BJ (cell line): ENCODE measurements at regions not wholly inside any gene's neighbourhood (a gene's known extent, or its start where the extent isn't known, plus 50 kb on each side); places are given as distances from the start of the nearest gene placed in this dataset.

Source experiments
- CTCF ChIA-PET: fragments of 350-600 bp; formaldehyde crosslinking; extraction: SDS; loops from one replicate; lab custom pipeline; 2021; ENCODE audit warnings: antibody characterized with exemption, inconsistent platforms; lab: Yijun Ruan, JAX
- POLR2A ChIA-PET: fragments of 300-600 bp; sonication (Branson Sonifier 250); formaldehyde crosslinking; extraction: SDS; loops from one replicate; lab custom pipeline; 2021; ENCODE audit warnings: antibody characterized with exemption; lab: Charles Lee
- DNase-seq: peaks from one replicate; pipeline ENCODE4 v3.0.0-alpha.2; 2011; ENCODE audit warnings: low read depth
- H3K27me3 ChIP-seq: 2 replicates; pipeline ENCODE4 v1.6.0; 2011; ENCODE audit warnings: low read length; ENCODE audit not compliant: control insufficient read depth, insufficient read depth
- H3K36me3 ChIP-seq: 2 replicates; pipeline ENCODE4 v1.5.1; 2011; ENCODE audit warnings: low read length; ENCODE audit not compliant: control insufficient read depth, insufficient read depth
- H3K4me3 ChIP-seq: 2 replicates; pipeline ENCODE4 v1.5.1; 2011; ENCODE audit warnings: low read depth, mild to moderate bottlenecking, control low read depth, low read length
- TF ChIP-seq, protein P1 (sequence below): IDR thresholded peaks from 2 replicates; pipeline ENCODE4 v1.5.1; 2011; ENCODE audit warnings: low read depth, mild to moderate bottlenecking, control low read depth, inconsistent platforms, low read length, moderate library complexity; ENCODE audit not compliant: insufficient read depth

DNA sequence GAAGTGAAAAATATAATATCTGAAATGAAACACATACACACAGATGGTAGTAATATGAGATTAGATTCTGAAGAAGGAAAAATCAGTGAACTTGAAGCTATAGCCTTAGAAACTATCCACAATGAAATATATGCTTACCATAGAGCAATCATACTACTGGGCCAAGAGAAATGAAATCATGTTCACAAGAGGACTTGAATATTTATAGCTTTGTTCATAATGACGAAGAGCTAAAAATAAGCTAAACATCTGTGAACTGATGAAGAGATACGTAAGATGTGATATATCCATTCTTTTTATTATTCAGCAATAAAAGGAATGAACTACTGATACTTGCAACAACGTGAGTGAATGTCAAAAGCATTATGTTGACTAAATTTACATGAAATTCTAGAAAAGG lies 92.6 kb upstream of the ALDH1B1 start:
- DNase-seq, result no peak
- peaks cover 4% of the 10 kb centered on the region for H3K27me3 ChIP-seq
- H3K36me3 ChIP-seq, result no peaks in the 10 kb centered on the region
- TF ChIP-seq, protein P1, sequence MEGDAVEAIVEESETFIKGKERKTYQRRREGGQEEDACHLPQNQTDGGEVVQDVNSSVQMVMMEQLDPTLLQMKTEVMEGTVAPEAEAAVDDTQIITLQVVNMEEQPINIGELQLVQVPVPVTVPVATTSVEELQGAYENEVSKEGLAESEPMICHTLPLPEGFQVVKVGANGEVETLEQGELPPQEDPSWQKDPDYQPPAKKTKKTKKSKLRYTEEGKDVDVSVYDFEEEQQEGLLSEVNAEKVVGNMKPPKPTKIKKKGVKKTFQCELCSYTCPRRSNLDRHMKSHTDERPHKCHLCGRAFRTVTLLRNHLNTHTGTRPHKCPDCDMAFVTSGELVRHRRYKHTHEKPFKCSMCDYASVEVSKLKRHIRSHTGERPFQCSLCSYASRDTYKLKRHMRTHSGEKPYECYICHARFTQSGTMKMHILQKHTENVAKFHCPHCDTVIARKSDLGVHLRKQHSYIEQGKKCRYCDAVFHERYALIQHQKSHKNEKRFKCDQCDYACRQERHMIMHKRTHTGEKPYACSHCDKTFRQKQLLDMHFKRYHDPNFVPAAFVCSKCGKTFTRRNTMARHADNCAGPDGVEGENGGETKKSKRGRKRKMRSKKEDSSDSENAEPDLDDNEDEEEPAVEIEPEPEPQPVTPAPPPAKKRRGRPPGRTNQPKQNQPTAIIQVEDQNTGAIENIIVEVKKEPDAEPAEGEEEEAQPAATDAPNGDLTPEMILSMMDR, result no peak
- ChIA-PET CTCF (interaction anchor here (1.1 kb wide), 1 partner anchor 212 kb away, joined by 3 read pairs; no protein-coding TSS in a partner anchor), POLR2A (no interaction called here)
- H3K4me3 ChIP-seq, result no peak overlapping the region

DNA sequence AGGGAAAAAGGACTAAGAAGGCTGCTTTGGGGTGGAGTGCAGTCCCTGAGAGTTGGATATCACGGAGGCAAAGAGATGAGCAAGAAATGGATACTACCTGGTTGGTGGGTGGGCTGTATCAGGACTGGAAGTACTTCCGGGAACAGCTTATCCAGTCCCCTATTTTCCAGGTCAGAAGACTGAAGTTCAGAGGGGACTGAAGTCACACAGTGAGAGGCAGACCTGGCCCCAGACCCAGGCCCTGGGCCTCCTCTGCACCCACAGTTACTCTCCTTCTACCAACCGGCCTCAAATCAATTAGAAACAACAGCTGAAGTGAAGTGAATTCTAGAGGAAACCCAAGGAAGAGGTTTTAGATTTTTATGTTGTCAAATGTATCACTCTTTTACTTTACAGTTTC lies 93.6 kb upstream of the ALDH1B1 start:
- Histone ChIP-seq H3K36me3 (no peaks in the 10 kb centered on the region), H3K4me3 (no peak overlapping the region), H3K27me3 (peaks cover 6% of the 10 kb centered on the region)
- ChIA-PET POLR2A (no interaction called here), CTCF (interaction anchor here (1.1 kb wide), 1 partner anchor 211 kb away, joined by 3 read pairs; no protein-coding TSS in a partner anchor)
- no peak for DNase-seq
- TF ChIP-seq, protein P1, result no peak

DNA sequence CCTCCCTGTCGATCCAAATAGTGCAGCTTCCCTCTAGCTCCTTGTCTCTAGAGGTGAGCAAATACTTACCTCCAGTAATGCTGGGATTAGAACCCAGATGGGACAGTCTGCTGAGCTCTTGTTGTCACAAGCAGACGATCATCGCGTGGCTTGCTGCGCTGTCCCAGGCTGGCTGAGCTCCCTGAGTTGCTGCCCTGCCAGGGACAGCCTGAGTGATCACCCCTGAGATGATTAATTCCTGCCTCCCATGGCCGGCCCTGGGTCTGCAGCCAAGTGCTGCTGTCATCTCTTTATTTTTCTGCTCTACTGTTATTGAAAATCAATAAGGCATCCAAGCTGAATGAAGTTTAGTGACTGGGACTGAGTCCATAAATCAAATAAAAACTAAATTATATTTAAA lies 94.0 kb upstream of the ALDH1B1 start:
- ChIA-PET CTCF (no interaction called here), POLR2A (no interaction called here)
- no peaks in the 10 kb centered on the region for H3K36me3 ChIP-seq
- H3K27me3 ChIP-seq, result peaks cover 6% of the 10 kb centered on the region
- H3K4me3 ChIP-seq, result no peak overlapping the region
- TF ChIP-seq, protein P1, result no peak
- DNase-seq, result no peak

DNA sequence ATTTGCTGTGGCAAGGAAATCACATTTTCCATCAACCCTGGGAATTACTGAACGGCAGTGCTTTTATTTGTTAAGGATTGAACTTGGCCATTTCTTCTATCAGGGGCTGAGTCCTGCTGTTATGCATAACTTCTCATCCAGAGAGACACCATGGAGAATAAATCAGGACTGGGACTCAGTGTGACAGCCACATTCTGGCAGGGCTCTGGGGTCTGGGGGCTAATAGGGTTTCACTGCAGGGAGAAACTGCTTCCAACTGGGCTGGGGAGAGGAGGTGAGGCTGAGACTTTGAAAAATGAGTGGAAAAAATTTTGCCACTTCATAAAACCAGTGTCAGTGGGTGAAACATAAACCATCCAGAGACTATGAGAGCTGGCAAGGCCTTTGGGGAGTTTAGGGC lies 95.7 kb upstream of the ALDH1B1 start:
- Histone ChIP-seq H3K36me3 (no peaks in the 10 kb centered on the region), H3K27me3 (peaks cover 6% of the 10 kb centered on the region), H3K4me3 (no peak overlapping the region)
- ChIA-PET POLR2A (no interaction called here), CTCF (no interaction called here)
- TF ChIP-seq, protein P1, result no peak
- no peak for DNase-seq

DNA sequence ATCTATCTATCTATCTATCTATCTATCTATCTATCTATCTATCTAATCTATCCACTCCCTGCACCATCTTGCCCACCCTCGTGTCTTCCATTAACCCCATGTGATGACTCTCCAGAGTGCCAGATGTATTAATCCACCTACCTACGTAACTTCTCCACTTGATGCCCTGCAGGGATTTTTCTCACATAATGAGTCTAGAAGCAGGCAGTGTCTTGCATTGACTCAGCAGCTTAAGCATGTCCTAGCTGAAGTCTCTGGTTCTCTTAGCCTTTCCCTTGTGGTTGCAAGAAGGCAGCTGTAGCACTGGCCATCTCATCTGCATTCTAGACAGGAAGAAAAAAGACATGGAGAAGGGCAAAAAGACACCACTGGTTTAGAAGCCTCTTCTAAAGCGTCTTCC lies 96.7 kb upstream of the ALDH1B1 start:
- no peak for DNase-seq
- ChIA-PET POLR2A (no interaction called here), CTCF (no interaction called here)
- Histone ChIP-seq H3K27me3 (peaks cover 6% of the 10 kb centered on the region), H3K4me3 (no peak overlapping the region), H3K36me3 (no peaks in the 10 kb centered on the region)
- TF ChIP-seq, protein P1, result no peak
